ENCODE measurements at regions not wholly inside any gene's neighbourhood (a gene's known extent, or its start where the extent isn't known, plus 50 kb on each side); places are given as distances from the start of the nearest gene placed in this dataset.
"Not testable (repeated sequence)": the region's sequence is repeated elsewhere in the genome, so short reads cannot be mapped to it uniquely, and the experiment has no call there.

DNA sequence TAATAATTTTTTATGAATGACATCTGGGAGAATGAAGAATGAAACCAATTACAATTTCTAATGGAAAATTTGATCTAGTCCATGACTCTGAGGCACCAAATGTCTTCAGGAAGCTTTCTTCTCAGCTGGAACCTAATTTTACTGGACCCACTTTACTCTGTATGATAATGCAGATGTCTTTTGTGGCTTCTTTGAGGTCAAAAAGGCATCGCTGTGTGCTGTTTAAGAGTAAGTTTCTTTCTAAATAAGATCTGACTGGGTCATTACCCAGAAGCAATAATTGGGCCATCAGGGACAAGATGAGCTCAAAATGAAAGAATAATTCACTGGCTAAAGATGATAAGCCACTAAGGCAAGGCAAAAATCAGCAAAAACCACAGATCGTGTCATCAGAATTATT, 633.4 kb downstream of the PSAT1 start:
- DNase-seq: no peak

GRCh38 chr9:78932849-78933627, 636.1 kb downstream of the PSAT1 start:
- no peak for DNase-seq

DNA sequence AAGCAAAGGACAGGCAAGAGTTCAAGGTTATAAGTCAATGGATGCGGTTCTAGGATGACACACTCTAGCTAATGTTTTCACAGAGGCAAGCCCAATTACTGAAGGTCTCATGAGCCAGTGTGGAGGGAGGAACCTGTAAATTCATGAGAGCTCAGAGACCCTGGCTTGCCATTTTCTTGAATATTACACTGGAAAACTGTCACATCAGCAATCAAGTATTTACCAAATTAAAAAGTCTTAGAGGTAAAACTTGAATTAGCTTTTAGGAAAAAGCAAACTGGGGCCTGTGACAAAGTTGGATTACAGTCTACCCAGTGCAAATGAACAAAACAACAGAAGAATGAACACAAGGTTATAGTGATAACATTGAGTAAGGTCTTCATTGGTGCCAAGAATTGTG, 636.9 kb upstream of the TLE4 start:
- no peak for DNase-seq

GRCh38 chr9:78938821-78939220, 632.9 kb upstream of the TLE4 start:
- no peak for DNase-seq

GRCh38 chr9:78939311-78940065, 632.3 kb upstream of the TLE4 start:
- no peak for DNase-seq

DNA sequence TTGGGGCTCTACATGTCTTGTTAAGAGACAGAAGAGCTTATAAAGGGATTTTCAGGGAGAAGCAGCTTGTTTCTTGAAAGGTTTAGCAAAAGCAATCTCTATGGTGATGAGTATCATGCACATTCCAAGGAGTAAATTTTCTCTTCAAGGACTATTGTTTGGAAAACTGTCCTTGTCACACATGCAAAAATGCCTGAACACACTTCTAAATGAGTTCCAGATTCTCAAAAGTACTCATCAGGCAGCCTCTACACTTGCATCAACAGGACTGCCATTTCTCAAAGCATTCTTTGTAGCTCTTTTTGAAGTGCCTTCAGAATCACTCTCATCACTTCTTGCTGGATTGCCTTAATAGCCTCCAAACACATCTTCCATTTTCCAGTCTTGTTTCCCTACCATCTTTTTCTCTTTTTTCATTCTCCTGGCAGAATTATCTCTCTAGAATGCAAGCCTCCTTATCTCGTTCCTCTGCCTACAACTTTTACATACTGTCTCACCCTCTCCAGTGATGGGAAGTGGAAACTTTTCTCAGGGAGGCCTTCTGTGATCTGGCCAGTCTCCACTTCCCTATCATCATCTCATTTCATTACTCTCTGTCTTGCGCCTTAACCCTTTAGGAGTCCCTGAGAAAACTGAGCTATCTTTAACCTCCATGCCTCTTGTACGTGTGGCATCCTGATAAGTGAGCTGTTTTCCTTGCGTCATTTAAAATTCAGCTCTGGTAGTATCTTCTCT, 631.5 kb upstream of the TLE4 start:
- no peak for DNase-seq

GRCh38 chr9:78954286-78954685, 617.5 kb upstream of the TLE4 start:
- DNase-seq: no peak

DNA sequence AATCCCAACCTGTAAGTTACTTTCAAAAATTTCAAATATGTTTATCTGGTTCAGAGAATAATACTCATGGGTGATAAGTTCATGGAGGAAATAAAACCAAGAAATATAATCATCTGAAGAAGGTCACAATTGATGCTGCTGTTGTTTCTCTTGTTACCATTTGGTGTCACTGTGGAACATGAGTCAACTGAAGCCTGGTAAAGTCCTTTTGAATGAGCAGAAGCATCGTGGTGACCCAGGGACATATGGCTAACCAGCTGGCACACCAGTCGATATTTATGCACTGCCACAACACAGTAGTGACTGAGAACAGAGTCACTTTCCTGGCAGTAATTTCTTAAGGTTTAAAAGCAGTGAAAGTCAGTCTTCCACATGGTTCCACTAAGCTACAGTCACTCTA, 612.9 kb upstream of the TLE4 start:
- DNase-seq: no peak

DNA sequence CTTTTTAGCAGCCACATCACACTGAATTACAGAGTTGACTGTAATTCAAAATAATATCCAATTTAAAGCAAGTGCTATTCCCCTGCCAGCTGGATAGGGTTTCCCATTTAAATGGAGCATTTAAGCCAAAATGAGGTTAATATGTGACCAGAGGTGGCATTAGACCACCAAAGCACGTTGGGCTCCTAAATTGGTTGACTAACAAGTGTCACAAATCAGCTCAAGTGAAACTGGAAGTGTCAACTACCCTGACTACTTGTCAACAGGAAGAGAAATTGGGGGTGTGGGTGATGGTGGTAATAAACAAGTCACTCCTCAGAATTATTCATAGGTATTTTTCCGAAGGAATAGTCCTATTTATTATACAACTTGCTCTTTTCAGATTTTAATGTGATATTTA, 609.6 kb upstream of the TLE4 start:
- no peak for DNase-seq

DNA sequence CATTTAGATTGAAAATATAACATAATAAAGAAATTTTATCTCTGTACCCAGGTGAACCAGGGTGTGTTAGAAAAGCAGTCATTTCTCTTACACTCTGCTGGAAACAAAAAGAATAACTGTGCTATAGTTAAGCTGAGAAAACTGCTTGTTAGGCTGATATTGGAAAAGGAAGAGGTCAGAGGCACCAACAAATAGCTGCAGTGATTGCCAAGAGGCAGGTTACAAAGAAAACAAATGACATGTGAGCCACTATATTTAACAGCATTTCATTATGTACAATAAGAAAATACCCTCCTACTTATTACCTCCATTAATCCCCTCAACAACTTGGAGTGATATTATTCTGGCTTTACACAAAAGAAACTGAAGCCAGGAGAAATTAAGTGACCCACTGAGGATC, 607.9 kb upstream of the TLE4 start:
- no peak for DNase-seq

GRCh38 chr9:78967596-78968217, 604.1 kb upstream of the TLE4 start:
- DNase-seq: no peak

DNA sequence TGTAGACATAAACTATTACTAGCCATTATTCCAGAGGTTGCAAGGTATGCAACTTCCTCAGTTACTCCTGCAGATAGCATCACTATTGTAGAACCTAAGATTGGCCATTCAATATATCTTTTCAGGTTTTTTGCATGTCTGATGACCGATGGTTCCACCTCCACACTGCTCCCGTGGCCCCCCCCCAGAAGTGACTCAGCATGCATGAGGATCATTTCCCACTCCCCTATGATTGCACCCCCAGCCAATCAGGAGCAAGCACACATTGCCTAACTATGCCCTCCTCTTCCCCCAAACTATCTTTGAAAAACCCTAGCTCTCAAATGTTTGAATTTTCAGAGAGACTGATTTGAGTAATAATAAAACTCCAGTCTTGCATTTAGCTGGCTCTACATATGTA, 601.4 kb upstream of the TLE4 start:
- no peak for DNase-seq

DNA sequence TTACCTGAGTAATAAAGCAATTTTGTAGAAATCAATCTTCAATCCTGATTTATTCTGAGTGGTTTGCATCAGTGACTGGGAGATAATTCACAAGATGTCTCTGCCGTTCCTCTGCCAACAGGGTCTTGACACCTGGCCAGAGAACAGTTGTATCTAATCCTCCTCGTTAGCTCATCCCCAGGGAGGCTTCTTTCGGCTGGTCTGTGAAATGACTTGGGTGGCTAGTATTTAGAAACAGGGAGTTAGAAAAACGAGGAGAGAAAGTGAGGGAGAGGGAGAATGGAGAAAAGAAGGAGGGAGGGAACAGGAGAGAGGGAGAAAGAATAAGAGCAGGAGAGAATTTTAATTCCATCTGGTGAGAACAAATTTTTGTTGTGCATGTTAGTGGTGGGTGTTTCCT, 600.2 kb upstream of the TLE4 start:
- no peak for DNase-seq

- DNase-seq: no peak
Observed at GRCh38 chr9:78972303-78972999, 599.3 kb upstream of the TLE4 start.

DNA sequence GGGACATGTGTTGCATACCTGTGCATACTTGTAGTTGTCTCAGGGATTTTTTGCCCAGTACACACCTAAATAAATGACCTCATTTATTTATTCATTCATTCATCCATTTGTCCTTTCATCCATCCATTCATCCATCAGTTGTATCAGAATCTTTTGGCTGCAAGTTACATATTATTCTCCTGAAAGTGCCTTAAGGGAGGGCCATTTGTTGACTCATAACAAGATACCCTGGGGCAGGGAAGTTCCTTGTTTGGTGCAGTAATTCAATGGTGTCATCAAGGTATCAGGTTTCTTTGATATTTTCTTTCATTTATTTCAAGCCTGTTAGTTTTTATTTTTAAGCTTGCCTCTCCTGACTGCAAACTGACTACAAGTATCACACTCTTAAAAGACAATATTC, 597.9 kb upstream of the TLE4 start:
- DNase-seq: no peak

DNA sequence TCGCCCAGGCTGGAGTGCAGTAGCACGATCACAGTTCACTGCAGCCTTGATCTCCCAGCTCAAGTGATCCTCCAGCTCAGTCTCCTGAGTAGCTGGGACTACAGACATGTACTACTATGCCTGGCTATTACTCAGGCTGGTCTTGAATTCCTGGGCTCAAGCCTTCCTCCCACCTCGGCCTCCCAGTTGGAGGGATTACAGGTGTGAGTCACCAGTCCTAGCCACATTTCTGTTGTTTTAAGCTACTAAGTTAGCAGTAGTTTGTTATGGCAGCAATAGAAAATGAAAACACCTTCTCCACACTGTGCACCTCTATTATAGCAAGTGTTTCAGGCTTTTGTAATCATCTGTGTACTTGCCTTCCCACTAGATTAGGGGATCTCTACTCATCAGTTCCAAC, 588.9 kb upstream of the TLE4 start:
- no peak for DNase-seq

DNA sequence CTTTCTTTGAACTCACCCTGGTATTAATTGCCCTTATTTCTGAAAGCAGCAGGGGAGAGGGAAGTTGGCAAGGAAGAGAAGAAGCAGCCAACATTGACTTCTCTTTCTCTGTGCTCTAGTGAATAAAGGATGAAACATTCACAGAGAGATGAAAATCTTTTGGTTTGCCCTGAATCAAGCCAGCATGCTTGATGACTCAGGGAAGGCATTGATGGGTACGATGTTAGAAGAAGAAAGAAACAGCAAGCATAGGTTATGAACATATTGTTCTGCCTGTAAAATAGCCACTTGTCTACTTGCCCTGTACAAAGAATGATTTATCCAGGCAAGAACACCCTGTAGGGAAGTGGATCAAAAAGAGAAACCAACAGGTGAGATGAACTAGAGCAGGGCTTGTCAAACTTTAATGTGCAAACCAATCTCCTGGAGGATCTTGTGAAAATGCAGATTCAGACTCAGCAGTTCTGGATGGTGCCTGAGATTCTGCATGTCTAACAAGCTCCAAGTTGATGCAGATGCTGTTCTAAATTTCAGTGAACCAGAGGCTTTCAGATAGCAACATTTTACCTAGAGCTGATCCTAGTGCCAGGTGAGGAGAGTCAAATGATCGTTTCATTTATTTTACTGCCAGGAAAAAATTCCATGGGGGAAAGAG, 586.6 kb upstream of the TLE4 start:
- DNase-seq: no peak

- DNase-seq: no peak
Observed at GRCh38 chr9:78986446-78986845, 585.3 kb upstream of the TLE4 start.

GRCh38 chr9:78989031-78989658, 582.6 kb upstream of the TLE4 start:
- DNase-seq: no peak

GRCh38 chr9:78994471-78994870, 577.3 kb upstream of the TLE4 start:
- no peak for DNase-seq

GRCh38 chr9:78994974-78995373, 576.8 kb upstream of the TLE4 start:
- not testable (repeated sequence) for DNase-seq

DNA sequence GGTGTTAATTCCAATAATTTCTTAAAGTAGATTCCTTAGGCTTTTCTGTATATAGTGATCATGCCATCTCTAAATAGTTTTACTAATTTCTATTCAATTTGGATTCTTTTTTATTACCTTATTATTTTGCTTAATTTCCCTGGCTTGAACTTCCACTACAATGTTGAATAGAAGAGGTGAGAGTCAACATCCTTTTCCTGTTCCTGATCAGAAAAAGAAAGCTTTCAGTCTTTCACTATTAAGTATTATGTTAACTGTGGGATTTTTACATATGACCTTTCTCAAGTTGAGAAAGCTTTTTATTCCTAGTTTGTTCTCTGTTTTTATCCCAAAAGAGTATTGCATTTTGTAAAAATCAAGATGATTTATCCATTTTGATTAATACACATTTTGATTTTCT, 574.5 kb upstream of the TLE4 start:
- DNase-seq: no peak
